ENCODE measurements at regions not wholly inside any gene's neighbourhood (a gene's known extent, or its start where the extent isn't known, plus 50 kb on each side); places are given as distances from the start of the nearest gene placed in this dataset.

GRCh38 chr7:25931156-25931555 is 220.8 kb upstream of the NFE2L3 start:
- TF ChIP-seq POLR2A (IDR thresholded peaks at IDR 0.05) (no peak), CTCF (IDR thresholded peaks at IDR 0.05) (no peak)

Data from adrenal gland (tissue), 5 donors.